ENCODE measurements at regions not wholly inside any gene's neighbourhood (a gene's known extent, or its start where the extent isn't known, plus 50 kb on each side); places are given as distances from the start of the nearest gene placed in this dataset.

DNA sequence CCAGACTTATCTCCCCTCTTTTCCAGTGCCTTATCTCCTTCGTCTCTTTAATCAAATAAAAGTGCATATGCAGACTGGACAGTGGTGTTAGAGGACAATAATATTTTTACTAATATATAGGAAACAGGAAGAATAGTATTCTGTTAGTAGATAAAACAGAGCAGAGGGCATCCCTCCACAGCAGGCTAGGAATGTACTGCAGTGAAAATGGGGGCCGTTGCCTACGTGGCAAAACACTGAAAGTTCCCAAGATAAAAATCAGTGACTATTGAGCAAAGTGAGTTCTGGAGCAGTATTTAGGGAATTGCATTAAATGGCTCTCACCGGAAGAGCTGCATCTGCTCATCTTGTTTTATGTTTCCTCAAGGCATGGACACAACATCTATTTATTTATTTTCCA, 435.0 kb downstream of the CNTN6 start:
- no peak for TF ChIP-seq CTCF (conservative IDR thresholded peaks at IDR 0.05; ENCODE audit: low read depth, low read length)
- DNase-seq (ENCODE audit: low read depth) = no peak
- H3K4me3 ChIP-seq (ENCODE audit: low read length) = no peak overlapping the region

GRCh38 chr3:1528621-1529020, 435.8 kb downstream of the CNTN6 start:
- no peak for TF ChIP-seq CTCF (conservative IDR thresholded peaks at IDR 0.05; ENCODE audit: low read depth, low read length)
- DNase-seq (ENCODE audit: low read depth) = no peak
- no peak overlapping the region for H3K4me3 ChIP-seq (ENCODE audit: low read length)

GRCh38 chr3:1529676-1530075, 436.9 kb downstream of the CNTN6 start:
- no peak overlapping the region for H3K4me3 ChIP-seq (ENCODE audit: low read length)
- DNase-seq (ENCODE audit: low read depth) = no peak
- no peak for TF ChIP-seq CTCF (conservative IDR thresholded peaks at IDR 0.05; ENCODE audit: low read depth, low read length)

DNA sequence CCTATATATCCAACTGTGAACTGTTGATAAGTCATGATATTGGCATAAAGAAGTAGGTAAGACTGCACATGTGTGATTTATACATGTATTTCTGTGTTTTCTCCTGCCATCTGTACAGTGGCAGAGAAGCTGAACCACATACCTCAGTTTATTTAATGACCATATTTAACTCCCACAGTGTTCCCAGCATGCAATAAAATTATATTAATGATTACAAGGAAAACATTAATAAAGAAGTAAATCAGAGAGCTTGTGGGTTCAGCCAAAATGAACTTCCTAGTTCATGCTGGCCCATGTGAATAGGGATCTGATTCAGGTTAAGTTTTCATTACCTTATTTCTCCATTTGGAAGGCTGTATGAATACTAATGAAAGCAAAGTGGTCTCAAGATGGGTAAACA, 439.2 kb downstream of the CNTN6 start:
- no peak for DNase-seq (ENCODE audit: low read depth)
- TF ChIP-seq CTCF (conservative IDR thresholded peaks at IDR 0.05; ENCODE audit: low read depth, low read length) = no peak
- H3K4me3 ChIP-seq (ENCODE audit: low read length) = no peak overlapping the region

DNA sequence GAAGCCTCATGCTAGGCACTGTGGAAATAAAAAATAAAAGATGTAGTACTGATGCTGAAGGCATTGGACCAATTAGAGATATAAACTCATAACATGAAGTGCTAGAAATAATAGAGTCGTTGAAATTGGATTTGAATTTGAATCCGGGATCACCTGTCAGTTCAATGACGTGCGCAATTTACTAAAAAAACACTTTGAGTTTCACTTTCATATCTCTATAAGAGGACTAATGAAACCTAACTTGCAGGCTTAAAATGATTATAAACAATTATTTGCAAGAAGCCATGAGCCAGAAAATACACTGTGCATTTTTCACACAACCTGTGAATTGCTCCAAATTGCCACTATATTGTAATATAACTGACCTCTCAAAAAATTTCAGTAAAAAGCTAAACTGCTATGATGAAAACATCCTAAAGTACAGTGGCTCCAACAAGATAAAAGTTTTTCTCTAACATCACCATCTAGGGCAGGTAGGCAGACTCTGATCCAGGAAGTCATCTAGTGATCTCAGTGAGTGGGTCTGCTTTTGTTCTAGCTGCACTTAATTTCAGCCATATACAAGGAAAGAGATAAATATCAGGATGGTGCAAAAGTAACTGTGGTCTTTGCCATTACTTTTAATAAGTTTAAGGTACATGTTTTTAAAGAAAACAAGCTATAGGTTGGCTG, 440.2 kb downstream of the CNTN6 start:
- no peak for DNase-seq (ENCODE audit: low read depth)
- TF ChIP-seq CTCF (conservative IDR thresholded peaks at IDR 0.05; ENCODE audit: low read depth, low read length) = no peak
- no peak overlapping the region for H3K4me3 ChIP-seq (ENCODE audit: low read length)

- no peak for TF ChIP-seq CTCF (conservative IDR thresholded peaks at IDR 0.05; ENCODE audit: low read depth, low read length)
- no peak for DNase-seq (ENCODE audit: low read depth)
These were observed 440.9 kb downstream of the CNTN6 start for GRCh38 chr3:1533763-1534162.

DNA sequence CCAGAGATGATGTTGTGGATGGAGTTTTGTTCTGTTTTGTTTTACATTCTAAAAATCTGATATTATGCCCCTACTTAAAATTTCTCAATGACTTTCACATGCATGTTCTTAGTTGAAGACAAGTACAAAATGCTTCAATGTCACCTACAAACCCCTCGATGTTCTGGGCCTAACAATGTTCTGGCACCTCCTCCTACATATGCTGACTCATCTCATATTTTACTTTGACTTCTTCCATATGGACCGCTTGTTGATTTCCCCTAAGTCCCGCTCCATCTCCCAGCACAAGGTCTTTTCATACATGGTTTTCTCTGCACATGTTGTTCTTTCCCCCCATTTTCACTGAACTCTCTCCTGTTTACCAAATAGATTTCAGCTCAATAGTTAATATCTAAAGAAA, 441.4 kb downstream of the CNTN6 start:
- no peak for TF ChIP-seq CTCF (conservative IDR thresholded peaks at IDR 0.05; ENCODE audit: low read depth, low read length)
- no peak overlapping the region for H3K4me3 ChIP-seq (ENCODE audit: low read length)
- DNase-seq (ENCODE audit: low read depth) = no peak

More at GRCh38 chr3:1533763-1534162, 440.9 kb downstream of the CNTN6 start:
- H3K4me3 ChIP-seq (ENCODE audit: low read length) = no peak overlapping the region

Data from retinal pigment epithelial cell (primary cell).